K562 (cell line): ENCODE measurements at regions not wholly inside any gene's neighbourhood (a gene's known extent, or its start where the extent isn't known, plus 50 kb on each side); places are given as distances from the start of the nearest gene placed in this dataset.

Experiments
- BCLAF1 ChIP-seq, 2 experiments: fragments of 450-650 bp in 1 of 2; IDR thresholded peaks; 2 replicates each; pipeline ENCODE4 v1.6.1; 2011 to 2017; ENCODE audit warnings: low read depth in 2 of 2, antibody characterized with exemption in 1 of 2, borderline replicate concordance in 1 of 2, low read length in 1 of 2, mild to moderate bottlenecking in 1 of 2, mixed read lengths in 1 of 2; ENCODE audit not compliant: control insufficient read depth in 1 of 2
- CXXC5 ChIP-seq: fragments of 250-450 bp; sonication (Bioruptor Pico); IDR thresholded peaks from 2 replicates; pipeline ENCODE4 v1.8.0; 2022; ENCODE audit warnings: inconsistent platforms, mild to moderate bottlenecking, moderate library complexity
- EHMT2 ChIP-seq: fragments of 450-650 bp; IDR thresholded peaks from 2 replicates; pipeline ENCODE4 v1.6.1; 2018; ENCODE audit warnings: antibody characterized with exemption
- KHSRP ChIP-seq: fragments of 450-650 bp; IDR thresholded peaks from 2 replicates; pipeline ENCODE4 v1.6.1; 2017
- KLF13 ChIP-seq: fragments of 450-650 bp; IDR thresholded peaks from 2 replicates; pipeline ENCODE4 v1.6.1; 2016; ENCODE audit warnings: missing genetic modification characterization, low read depth, mild to moderate bottlenecking, missing compliant biosample characterization, moderate library complexity, borderline replicate concordance
- MTF1 ChIP-seq: fragments of 250-450 bp; sonication (Bioruptor Pico); IDR thresholded peaks from 2 replicates; pipeline ENCODE4 v1.9.0; 2021; ENCODE audit warnings: moderate library complexity, mild to moderate bottlenecking, inconsistent platforms, borderline replicate concordance
- NCOA1 ChIP-seq: fragments of 450-650 bp; IDR thresholded peaks from 2 replicates; pipeline ENCODE4 v1.6.1; 2016; ENCODE audit warnings: low read depth
- NR4A1 ChIP-seq, 2 experiments: fragments of 250-450 bp in 1 of 2; fragments of 450-650 bp in 1 of 2; sonication (Bioruptor Pico) in 1 of 2; IDR thresholded peaks; 2 replicates each; pipeline versions ENCODE4 v1.4.0 to v1.6.1; 2016 to 2020; ENCODE audit warnings: mild to moderate bottlenecking in 2 of 2, missing compliant biosample characterization in 1 of 2, missing genetic modification characterization in 1 of 2, moderate library complexity in 1 of 2
- POLR2AphosphoS5 ChIP-seq: IDR thresholded peaks from 2 replicates; pipeline ENCODE4 v1.6.1; 2011; ENCODE audit warnings: mild to moderate bottlenecking, low read depth, low read length, moderate library complexity; ENCODE audit not compliant: control insufficient read depth, insufficient read depth
- POLR2B ChIP-seq: fragments of 450-650 bp; IDR thresholded peaks from 2 replicates; pipeline ENCODE4 v1.6.1; 2018; ENCODE audit warnings: low read depth; ENCODE audit not compliant: partially characterized antibody
- RAD21 ChIP-seq, 2 experiments: fragments of 250-450 bp in 1 of 2; fragments of 450-650 bp in 1 of 2; sonication (Bioruptor Pico) in 1 of 2; formaldehyde crosslinking in 1 of 2; IDR thresholded peaks in 1 of 2; conservative IDR thresholded peaks in 1 of 2; 2 replicates each; pipeline versions ENCODE4 v1.4.0 to v1.8.0; 2020 to 2022; ENCODE audit warnings: mild to moderate bottlenecking in 2 of 2, moderate library complexity in 1 of 2
- SAP30 ChIP-seq: fragments of 200-600 bp; sonication (generic); IDR thresholded peaks from 2 replicates; pipeline ENCODE4 v1.6.1; 2012; ENCODE audit warnings: borderline replicate concordance, low read depth, mild to moderate bottlenecking, moderate library complexity, low read length, control low read depth, inconsistent platforms; ENCODE audit not compliant: insufficient read depth, poor library complexity, severe bottlenecking
- ZNF239 ChIP-seq: fragments of 250-450 bp; sonication (Bioruptor Pico); IDR thresholded peaks from 2 replicates; pipeline ENCODE4 v1.4.0; 2020; ENCODE audit warnings: mild to moderate bottlenecking
- ZNF354B ChIP-seq: fragments of 250-450 bp; sonication (Bioruptor Pico); IDR thresholded peaks from 2 replicates; pipeline ENCODE4 v1.4.0; 2020
- ZNF57 ChIP-seq: fragments of 450-650 bp; formaldehyde crosslinking; IDR thresholded peaks from 2 replicates; pipeline ENCODE4 v1.4.0; 2020; ENCODE audit warnings: mild to moderate bottlenecking, moderate library complexity
- TF ChIP-seq, protein P1 (sequence below): fragments of 450-650 bp; formaldehyde crosslinking; IDR thresholded peaks from 2 replicates; pipeline ENCODE4 v1.4.0; 2020; ENCODE audit warnings: mild to moderate bottlenecking, moderate library complexity
- TF ChIP-seq, protein P2 (sequence below): IDR thresholded peaks from 3 replicates; pipeline ENCODE4 v1.6.1; 2011; ENCODE audit warnings: borderline replicate concordance, mild to moderate bottlenecking, moderate library complexity; ENCODE audit not compliant: insufficient read length; ENCODE audit errors: extremely low read depth

- no peak for TF ChIP-seq BCLAF1 (IDR thresholded peaks at IDR 0.05; ENCODE audit: borderline replicate concordance in 1 of 2, control insufficient read depth in 1 of 2, low read depth in 2 of 2, low read length in 1 of 2)
- TF ChIP-seq RAD21 (CRISPR knock-in tag; conservative IDR thresholded peaks at IDR 0.05 in 1 of 2, IDR thresholded peaks at IDR 0.05 in 1 of 2) = peak; percentile 46 to 80; a peak in 3 of 4 replicates
- no peak for TF ChIP-seq CXXC5 (CRISPR knock-in tag)
- no peak for TF ChIP-seq KHSRP
- no peak for TF ChIP-seq ZNF57
- TF ChIP-seq ZNF239 (CRISPR knock-in tag) = no peak
- no peak for TF ChIP-seq SAP30
- TF ChIP-seq KLF13 (tag) = no peak
- TF ChIP-seq NCOA1 = no peak
- peak; percentile 63 for TF ChIP-seq EHMT2
- TF ChIP-seq ZNF354B (CRISPR knock-in tag) = no peak
- TF ChIP-seq POLR2B = no peak
- TF ChIP-seq NR4A1 (CRISPR knock-in tag; IDR thresholded peaks at IDR 0.05) = no peak
- no peak for TF ChIP-seq NR4A1 (tag; IDR thresholded peaks at IDR 0.05)
- TF ChIP-seq, protein P1, sequence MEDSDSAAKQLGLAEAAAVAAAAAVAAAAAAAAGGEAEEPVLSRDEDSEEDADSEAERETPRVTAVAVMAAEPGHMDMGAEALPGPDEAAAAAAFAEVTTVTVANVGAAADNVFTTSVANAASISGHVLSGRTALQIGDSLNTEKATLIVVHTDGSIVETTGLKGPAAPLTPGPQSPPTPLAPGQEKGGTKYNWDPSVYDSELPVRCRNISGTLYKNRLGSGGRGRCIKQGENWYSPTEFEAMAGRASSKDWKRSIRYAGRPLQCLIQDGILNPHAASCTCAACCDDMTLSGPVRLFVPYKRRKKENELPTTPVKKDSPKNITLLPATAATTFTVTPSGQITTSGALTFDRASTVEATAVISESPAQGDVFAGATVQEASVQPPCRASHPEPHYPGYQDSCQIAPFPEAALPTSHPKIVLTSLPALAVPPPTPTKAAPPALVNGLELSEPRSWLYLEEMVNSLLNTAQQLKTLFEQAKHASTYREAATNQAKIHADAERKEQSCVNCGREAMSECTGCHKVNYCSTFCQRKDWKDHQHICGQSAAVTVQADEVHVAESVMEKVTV = 0 out of 2 replicates have a peak, but pooled peaks have one; percentile 10
- TF ChIP-seq POLR2AphosphoS5 = no peak
- TF ChIP-seq, protein P2, sequence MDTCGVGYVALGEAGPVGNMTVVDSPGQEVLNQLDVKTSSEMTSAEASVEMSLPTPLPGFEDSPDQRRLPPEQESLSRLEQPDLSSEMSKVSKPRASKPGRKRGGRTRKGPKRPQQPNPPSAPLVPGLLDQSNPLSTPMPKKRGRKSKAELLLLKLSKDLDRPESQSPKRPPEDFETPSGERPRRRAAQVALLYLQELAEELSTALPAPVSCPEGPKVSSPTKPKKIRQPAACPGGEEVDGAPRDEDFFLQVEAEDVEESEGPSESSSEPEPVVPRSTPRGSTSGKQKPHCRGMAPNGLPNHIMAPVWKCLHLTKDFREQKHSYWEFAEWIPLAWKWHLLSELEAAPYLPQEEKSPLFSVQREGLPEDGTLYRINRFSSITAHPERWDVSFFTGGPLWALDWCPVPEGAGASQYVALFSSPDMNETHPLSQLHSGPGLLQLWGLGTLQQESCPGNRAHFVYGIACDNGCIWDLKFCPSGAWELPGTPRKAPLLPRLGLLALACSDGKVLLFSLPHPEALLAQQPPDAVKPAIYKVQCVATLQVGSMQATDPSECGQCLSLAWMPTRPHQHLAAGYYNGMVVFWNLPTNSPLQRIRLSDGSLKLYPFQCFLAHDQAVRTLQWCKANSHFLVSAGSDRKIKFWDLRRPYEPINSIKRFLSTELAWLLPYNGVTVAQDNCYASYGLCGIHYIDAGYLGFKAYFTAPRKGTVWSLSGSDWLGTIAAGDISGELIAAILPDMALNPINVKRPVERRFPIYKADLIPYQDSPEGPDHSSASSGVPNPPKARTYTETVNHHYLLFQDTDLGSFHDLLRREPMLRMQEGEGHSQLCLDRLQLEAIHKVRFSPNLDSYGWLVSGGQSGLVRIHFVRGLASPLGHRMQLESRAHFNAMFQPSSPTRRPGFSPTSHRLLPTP = no peak
- no peak for TF ChIP-seq MTF1 (CRISPR knock-in tag)
These were observed 179.2 kb upstream of the ZBED5 start (continued) for GRCh38 chr11:11036848-11037732.
